PC-9 (cell line): ENCODE measurements at regions not wholly inside any gene's neighbourhood (a gene's known extent, or its start where the extent isn't known, plus 50 kb on each side); places are given as distances from the start of the nearest gene placed in this dataset.

Experiments used
- EZH2 ChIP-seq: fragments of 200-600 bp; sonication (generic); IDR thresholded peaks from 2 replicates; pipeline ENCODE4 v1.8.0; 2017; ENCODE audit warnings: antibody characterized with exemption, low read depth
- TF ChIP-seq, protein P1 (sequence below): fragments of 200-600 bp; sonication (generic); conservative IDR thresholded peaks from 2 replicates; pipeline ENCODE4 v1.6.1; 2017; ENCODE audit warnings: mixed run types, antibody characterized with exemption, mild to moderate bottlenecking, moderate library complexity

DNA sequence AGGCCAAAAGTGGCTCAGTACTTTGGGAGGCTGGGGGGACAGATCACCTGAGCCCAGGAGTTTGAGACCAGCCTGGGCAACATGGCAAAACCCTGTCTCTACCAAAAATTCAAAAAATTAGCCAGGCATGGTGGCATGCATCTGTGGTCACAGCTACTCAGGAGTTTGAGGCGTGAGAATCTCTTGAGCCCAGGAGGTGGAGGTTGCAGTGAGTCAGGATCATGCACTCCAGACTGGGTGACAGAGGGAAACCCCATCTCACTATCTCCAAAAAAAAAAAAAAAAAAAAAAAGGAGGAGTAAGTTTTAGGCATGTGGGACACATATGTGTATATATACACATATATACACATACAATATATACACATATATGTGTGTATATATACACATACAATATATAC lies 165.3 kb upstream of the DPYD start:
- TF ChIP-seq, protein P1, sequence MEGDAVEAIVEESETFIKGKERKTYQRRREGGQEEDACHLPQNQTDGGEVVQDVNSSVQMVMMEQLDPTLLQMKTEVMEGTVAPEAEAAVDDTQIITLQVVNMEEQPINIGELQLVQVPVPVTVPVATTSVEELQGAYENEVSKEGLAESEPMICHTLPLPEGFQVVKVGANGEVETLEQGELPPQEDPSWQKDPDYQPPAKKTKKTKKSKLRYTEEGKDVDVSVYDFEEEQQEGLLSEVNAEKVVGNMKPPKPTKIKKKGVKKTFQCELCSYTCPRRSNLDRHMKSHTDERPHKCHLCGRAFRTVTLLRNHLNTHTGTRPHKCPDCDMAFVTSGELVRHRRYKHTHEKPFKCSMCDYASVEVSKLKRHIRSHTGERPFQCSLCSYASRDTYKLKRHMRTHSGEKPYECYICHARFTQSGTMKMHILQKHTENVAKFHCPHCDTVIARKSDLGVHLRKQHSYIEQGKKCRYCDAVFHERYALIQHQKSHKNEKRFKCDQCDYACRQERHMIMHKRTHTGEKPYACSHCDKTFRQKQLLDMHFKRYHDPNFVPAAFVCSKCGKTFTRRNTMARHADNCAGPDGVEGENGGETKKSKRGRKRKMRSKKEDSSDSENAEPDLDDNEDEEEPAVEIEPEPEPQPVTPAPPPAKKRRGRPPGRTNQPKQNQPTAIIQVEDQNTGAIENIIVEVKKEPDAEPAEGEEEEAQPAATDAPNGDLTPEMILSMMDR = no peak
- TF ChIP-seq EZH2 = no peak
